ENCODE measurements at regions not wholly inside any gene's neighbourhood (a gene's known extent, or its start where the extent isn't known, plus 50 kb on each side); places are given as distances from the start of the nearest gene placed in this dataset.

GRCh38 chr2:77640924-77641323 lies 118.7 kb upstream of the LRRTM4 start (continued):
- TF ChIP-seq TSHZ2 (CRISPR knock-in tag; IDR thresholded peaks at IDR 0.05) (no peak), TCF4 (CRISPR knock-in tag; IDR thresholded peaks at IDR 0.05; ENCODE audit: borderline replicate concordance) (no peak), GLIS3 (CRISPR knock-in tag; IDR thresholded peaks at IDR 0.05) (no peak), CSRNP3 (CRISPR knock-in tag; IDR thresholded peaks at IDR 0.05) (no peak), ZNF565 (CRISPR knock-in tag; conservative IDR thresholded peaks at IDR 0.05; ENCODE audit: low read depth) (no peak), TOX (CRISPR knock-in tag; IDR thresholded peaks at IDR 0.05; ENCODE audit: borderline replicate concordance) (no peak), ZFP3 (CRISPR knock-in tag; IDR thresholded peaks at IDR 0.05) (no peak)

DNA sequence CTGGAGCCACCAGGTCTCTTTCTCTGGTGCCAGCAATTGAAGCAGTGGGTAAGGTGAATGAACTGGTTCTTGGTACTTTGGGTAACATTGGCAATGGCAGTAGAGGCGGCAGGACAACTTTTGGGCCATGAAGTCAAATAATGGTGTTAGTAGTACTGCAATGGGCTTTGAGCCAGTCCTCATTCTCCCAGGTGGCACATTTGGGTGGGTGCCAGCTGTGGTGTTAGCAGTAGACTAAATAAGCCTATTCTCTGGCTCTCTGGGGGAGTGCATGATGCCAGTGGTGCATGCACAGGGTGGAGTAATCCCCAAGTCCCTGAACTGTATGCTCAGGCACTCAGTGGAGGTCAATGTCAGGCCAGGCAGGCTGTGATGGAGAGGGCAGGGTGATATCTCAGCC lies 120.2 kb upstream of the LRRTM4 start:
- TF ChIP-seq ZFP3 (CRISPR knock-in tag; IDR thresholded peaks at IDR 0.05), result no peak
- no peak for TF ChIP-seq ZNF565 (CRISPR knock-in tag; conservative IDR thresholded peaks at IDR 0.05; ENCODE audit: low read depth)
- TF ChIP-seq ARNTL (CRISPR knock-in tag; IDR thresholded peaks at IDR 0.05; ENCODE audit: borderline replicate concordance, low read depth), result no peak
- no peak for TF ChIP-seq SNAI2 (CRISPR knock-in tag; IDR thresholded peaks at IDR 0.05)
- TF ChIP-seq CSDC2 (CRISPR knock-in tag; IDR thresholded peaks at IDR 0.05), result no peak
- TF ChIP-seq RARB (CRISPR knock-in tag; IDR thresholded peaks at IDR 0.05), result no peak
- no peak for TF ChIP-seq CSRNP3 (CRISPR knock-in tag; IDR thresholded peaks at IDR 0.05)
- ATAC-seq, result no peak

GRCh38 chr2:77649856-77650255 lies 127.7 kb upstream of the LRRTM4 start:
- no peak for ATAC-seq
- TF ChIP-seq RARB (CRISPR knock-in tag; IDR thresholded peaks at IDR 0.05) (no peak), CSDC2 (CRISPR knock-in tag; IDR thresholded peaks at IDR 0.05) (no peak), TOX (CRISPR knock-in tag; IDR thresholded peaks at IDR 0.05; ENCODE audit: borderline replicate concordance) (no peak), TCF4 (CRISPR knock-in tag; IDR thresholded peaks at IDR 0.05; ENCODE audit: borderline replicate concordance) (no peak), ESRRG (CRISPR knock-in tag; IDR thresholded peaks at IDR 0.05) (no peak), PATZ1 (CRISPR knock-in tag; IDR thresholded peaks at IDR 0.05; ENCODE audit: borderline replicate concordance) (no peak), GLIS3 (CRISPR knock-in tag; IDR thresholded peaks at IDR 0.05) (no peak), ZFP3 (CRISPR knock-in tag; IDR thresholded peaks at IDR 0.05) (no peak), TSHZ2 (CRISPR knock-in tag; IDR thresholded peaks at IDR 0.05) (no peak), ZNF565 (CRISPR knock-in tag; conservative IDR thresholded peaks at IDR 0.05; ENCODE audit: low read depth) (no peak)
- TF ChIP-seq, protein P1, sequence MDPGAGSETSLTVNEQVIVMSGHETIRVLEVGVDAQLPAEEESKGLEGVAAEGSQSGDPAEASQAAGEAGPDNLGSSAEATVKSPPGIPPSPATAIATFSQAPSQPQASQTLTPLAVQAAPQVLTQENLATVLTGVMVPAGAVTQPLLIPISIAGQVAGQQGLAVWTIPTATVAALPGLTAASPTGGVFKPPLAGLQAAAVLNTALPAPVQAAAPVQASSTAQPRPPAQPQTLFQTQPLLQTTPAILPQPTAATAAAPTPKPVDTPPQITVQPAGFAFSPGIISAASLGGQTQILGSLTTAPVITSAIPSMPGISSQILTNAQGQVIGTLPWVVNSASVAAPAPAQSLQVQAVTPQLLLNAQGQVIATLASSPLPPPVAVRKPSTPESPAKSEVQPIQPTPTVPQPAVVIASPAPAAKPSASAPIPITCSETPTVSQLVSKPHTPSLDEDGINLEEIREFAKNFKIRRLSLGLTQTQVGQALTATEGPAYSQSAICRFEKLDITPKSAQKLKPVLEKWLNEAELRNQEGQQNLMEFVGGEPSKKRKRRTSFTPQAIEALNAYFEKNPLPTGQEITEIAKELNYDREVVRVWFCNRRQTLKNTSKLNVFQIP (CRISPR knock-in tag; IDR thresholded peaks at IDR 0.05; ENCODE audit: borderline replicate concordance, low read depth), result no peak

All from SK-N-SH treated with all-trans-retinoic acid at 6 μM for 48 hours (cell line).